T-cell (primary cell): ENCODE measurements at regions not wholly inside any gene's neighbourhood (a gene's known extent, or its start where the extent isn't known, plus 50 kb on each side); places are given as distances from the start of the nearest gene placed in this dataset.

Experiments
- ATAC-seq, 4 experiments: fragments of 200-7000 bp in 3 of 4; fragments of 150-1000 bp in 1 of 4; cut with Tn5 transposase; replicated peaks in 1 of 4; 1 replicate in 3 of 4; 2 replicates in 1 of 4; pipeline ENCODE4 v1.10.0; 2021; ENCODE audit warnings: moderate library complexity in 3 of 4, mild to moderate bottlenecking in 2 of 4, moderate number of reproducible peaks in 1 of 4
- CTCF ChIA-PET, 2 donors: fragments of 300-600 bp; sonication (Branson Sonifier 250); formaldehyde crosslinking; loops; one replicate each; lab custom pipeline; 2022; ENCODE audit warnings: antibody characterized with exemption in 2 of 2; lab: Charles Lee
- POLR2A ChIA-PET, 2 donors: fragments of 300-600 bp; sonication (Branson Sonifier 250); formaldehyde crosslinking; loops; one replicate each; lab custom pipeline; 2022; ENCODE audit warnings: antibody characterized with exemption in 2 of 2; lab: Charles Lee
- DNase-seq, 35 experiments: peaks; one replicate each; pipeline versions ENCODE4 v3.0.0 to v3.0.0-alpha.2; 2013 to 2023
- H3K27ac ChIP-seq: one replicate; pipeline ENCODE4 v1.5.1; 2013; ENCODE audit warnings: low read length
- H3K27me3 ChIP-seq, 2 experiments: replicated peaks in 1 of 2; 1 replicate in 1 of 2; 2 replicates in 1 of 2; pipeline versions ENCODE4 v1.6.1 to v1.7.0; 2013; ENCODE audit warnings: low read length in 1 of 2, mixed read lengths in 1 of 2; ENCODE audit not compliant: control insufficient read depth in 2 of 2, insufficient read depth in 2 of 2; ENCODE audit errors: extremely low read depth in 1 of 2
- H3K36me3 ChIP-seq, 2 donors: 1 replicate in 1 of 2; 2 replicates in 1 of 2; pipeline versions ENCODE4 v1.6.1 to v1.7.0; 2013; ENCODE audit warnings: low read length in 1 of 2; ENCODE audit not compliant: control insufficient read depth in 2 of 2, insufficient read depth in 1 of 2; ENCODE audit errors: extremely low read depth in 1 of 2
- H3K4me1 ChIP-seq, 2 experiments: 1 replicate in 1 of 2; 2 replicates in 1 of 2; pipeline versions ENCODE4 v1.6.1 to v1.7.0; 2013; ENCODE audit warnings: low read length in 2 of 2, mixed read lengths in 1 of 2; ENCODE audit not compliant: insufficient read depth in 2 of 2, control insufficient read depth in 1 of 2; ENCODE audit errors: extremely low read depth in 1 of 2
- H3K4me3 ChIP-seq, 2 donors: 1 replicate in 1 of 2; 2 replicates in 1 of 2; pipeline versions ENCODE4 v1.5.1 to v1.7.0; 2013; ENCODE audit warnings: mild to moderate bottlenecking in 2 of 2, low read length in 1 of 2, moderate library complexity in 1 of 2; ENCODE audit not compliant: control insufficient read depth in 1 of 2; ENCODE audit errors: extremely low read depth in 1 of 2
- H3K9me3 ChIP-seq: 2 replicates; pipeline ENCODE4 v1.7.0; 2013
- H3K27ac Mint-ChIP-seq, 2 donors: one replicate each; pipeline ENCODE4 v1.8.0; 2020 to 2021; ENCODE audit warnings: mild to moderate bottlenecking in 2 of 2, mixed read lengths in 2 of 2
- H3K27me3 Mint-ChIP-seq, 2 donors: one replicate each; pipeline ENCODE4 v1.8.0; 2021 to 2022; ENCODE audit warnings: mixed read lengths in 2 of 2
- H3K36me3 Mint-ChIP-seq: one replicate; pipeline ENCODE4 v1.8.0; 2021; ENCODE audit warnings: mixed read lengths
- H3K4me1 Mint-ChIP-seq, 3 donors: one replicate each; pipeline ENCODE4 v1.8.0; 2020 to 2022; ENCODE audit warnings: mixed read lengths in 3 of 3, mild to moderate bottlenecking in 1 of 3
- H3K4me3 Mint-ChIP-seq, 3 donors: one replicate each; pipeline ENCODE4 v1.8.0; 2020 to 2022; ENCODE audit warnings: mild to moderate bottlenecking in 3 of 3, mixed read lengths in 3 of 3, moderate library complexity in 3 of 3
- H3K9me3 Mint-ChIP-seq, 3 donors: one replicate each; pipeline ENCODE4 v1.8.0; 2020 to 2022; ENCODE audit warnings: mixed read lengths in 3 of 3
- WGBS: methylation state at CpG from one replicate; pipeline ENCODE4 v1.1.5; 2013; ENCODE audit warnings: missing lambda C conversion rate; ENCODE audit not compliant: insufficient coverage; 5-methylcytosine and 5-hydroxymethylcytosine counted together

- H3K4me3 ChIP-seq = no peak overlapping the region
- ATAC-seq = no peak
- H3K27ac ChIP-seq = no peak overlapping the region
- CTCF ChIA-PET = no interaction called here
- H3K9me3 ChIP-seq = no peaks in the 10 kb centered on the region
- H3K9me3 Mint-ChIP-seq = peaks cover 0 to 5% (median 4%) of the 10 kb centered on the region in 3 donors
- no peak for DNase-seq
- H3K36me3 ChIP-seq = no peaks in the 10 kb centered on the region
- POLR2A ChIA-PET = no interaction called here
- no peaks in the 10 kb centered on the region for H3K4me1 ChIP-seq
- H3K36me3 Mint-ChIP-seq = no peaks in the 10 kb centered on the region
- no CpG with 5 or more reads among the region's 1 CpG for WGBS
- no peak overlapping the region for H3K4me3 Mint-ChIP-seq
- peaks cover 0 to 2% of the 10 kb centered on the region in 2 experiments for H3K27me3 ChIP-seq
- no peaks in the 10 kb centered on the region for H3K4me1 Mint-ChIP-seq
- peaks cover 0 to 4% of the 10 kb centered on the region in 2 donors for H3K27me3 Mint-ChIP-seq
- no peak overlapping the region for H3K27ac Mint-ChIP-seq
Measured at GRCh38 chr4:110795971-110796370, 173.1 kb upstream of the PITX2 start.

GRCh38 chr4:110797486-110797885, 174.6 kb upstream of the PITX2 start:
- POLR2A ChIA-PET = no interaction called here
- no peak for DNase-seq

GRCh38 chr4:110798687-110799086, 175.8 kb upstream of the PITX2 start:
- no peak overlapping the region for H3K4me3 Mint-ChIP-seq
- CTCF ChIA-PET = no interaction called here
- peaks cover 0 to 5% (median 4%) of the 10 kb centered on the region in 3 donors for H3K9me3 Mint-ChIP-seq
- Histone ChIP-seq H3K4me1 (no peaks in the 10 kb centered on the region), H3K27ac (no peak overlapping the region), H3K27me3 (peaks cover 0 to 2% of the 10 kb centered on the region in 2 experiments), H3K36me3 (no peaks in the 10 kb centered on the region), H3K4me3 (no peak overlapping the region), H3K9me3 (no peaks in the 10 kb centered on the region)
- DNase-seq = no peak
- ATAC-seq = no peak
- POLR2A ChIA-PET = no interaction called here
- no peaks in the 10 kb centered on the region for H3K4me1 Mint-ChIP-seq
- H3K36me3 Mint-ChIP-seq = no peaks in the 10 kb centered on the region
- H3K27me3 Mint-ChIP-seq = peaks cover 0 to 4% of the 10 kb centered on the region in 2 donors
- 83% methylated on average over 13 of the region's 13 CpGs for WGBS
- H3K27ac Mint-ChIP-seq = no peak overlapping the region

More at GRCh38 chr4:110797486-110797885, 174.6 kb upstream of the PITX2 start:
- H3K4me1 Mint-ChIP-seq = no peaks in the 10 kb centered on the region
- Histone ChIP-seq H3K36me3 (no peaks in the 10 kb centered on the region), H3K4me3 (no peak overlapping the region), H3K9me3 (no peaks in the 10 kb centered on the region), H3K27me3 (peaks cover 0 to 2% of the 10 kb centered on the region in 2 experiments), H3K4me1 (no peaks in the 10 kb centered on the region), H3K27ac (no peak overlapping the region)
- H3K9me3 Mint-ChIP-seq = peaks cover 0 to 5% (median 4%) of the 10 kb centered on the region in 3 donors
- WGBS = 56% methylated on average over 1 of the region's 1 CpG
- peaks cover 0 to 4% of the 10 kb centered on the region in 2 donors for H3K27me3 Mint-ChIP-seq
- CTCF ChIA-PET = no interaction called here
- no peak overlapping the region for H3K27ac Mint-ChIP-seq
- no peaks in the 10 kb centered on the region for H3K36me3 Mint-ChIP-seq
- ATAC-seq = no peak
- no peak overlapping the region for H3K4me3 Mint-ChIP-seq

- H3K4me3 Mint-ChIP-seq = no peak overlapping the region
- H3K4me1 Mint-ChIP-seq = no peaks in the 10 kb centered on the region
- Histone ChIP-seq H3K36me3 (no peaks in the 10 kb centered on the region), H3K9me3 (no peaks in the 10 kb centered on the region), H3K4me1 (no peaks in the 10 kb centered on the region), H3K27me3 (peaks cover 0 to 2% of the 10 kb centered on the region in 2 experiments), H3K27ac (no peak overlapping the region), H3K4me3 (no peak overlapping the region)
- no peaks in the 10 kb centered on the region for H3K36me3 Mint-ChIP-seq
- no peak overlapping the region for H3K27ac Mint-ChIP-seq
- DNase-seq = no peak
- H3K27me3 Mint-ChIP-seq = peaks cover 0 to 4% of the 10 kb centered on the region in 2 donors
- WGBS = no CpG with 5 or more reads among the region's 3 CpGs
- ATAC-seq = no peak
- peaks cover 0 to 5% (median 4%) of the 10 kb centered on the region in 3 donors for H3K9me3 Mint-ChIP-seq
- ChIA-PET CTCF (no interaction called here), POLR2A (no interaction called here)
Measured at GRCh38 chr4:110799211-110799610, 176.3 kb upstream of the PITX2 start.

- Histone ChIP-seq H3K27ac (no peak overlapping the region), H3K9me3 (no peaks in the 10 kb centered on the region), H3K27me3 (peaks cover 0 to 2% of the 10 kb centered on the region in 2 experiments), H3K4me3 (no peak overlapping the region), H3K36me3 (no peaks in the 10 kb centered on the region), H3K4me1 (no peaks in the 10 kb centered on the region)
- no peak for DNase-seq
- ChIA-PET POLR2A (no interaction called here), CTCF (no interaction called here)
- H3K27me3 Mint-ChIP-seq = peaks cover 0 to 4% of the 10 kb centered on the region in 2 donors
- peaks cover 0 to 5% (median 4%) of the 10 kb centered on the region in 3 donors for H3K9me3 Mint-ChIP-seq
- no peaks in the 10 kb centered on the region for H3K4me1 Mint-ChIP-seq
- H3K36me3 Mint-ChIP-seq = no peaks in the 10 kb centered on the region
- ATAC-seq = no peak
- H3K27ac Mint-ChIP-seq = no peak overlapping the region
- H3K4me3 Mint-ChIP-seq = no peak overlapping the region
Measured at GRCh38 chr4:110801591-110801990, 178.7 kb upstream of the PITX2 start.

- H3K36me3 Mint-ChIP-seq = no peaks in the 10 kb centered on the region
- H3K4me3 Mint-ChIP-seq = no peak overlapping the region
- POLR2A ChIA-PET = no interaction called here
- ATAC-seq = no peak
- H3K4me3 ChIP-seq = no peak overlapping the region
- H3K9me3 Mint-ChIP-seq = peaks cover 0 to 8% (median 4%) of the 10 kb centered on the region in 3 donors
- CTCF ChIA-PET = no interaction called here
- H3K4me1 ChIP-seq = no peaks in the 10 kb centered on the region
- no peaks in the 10 kb centered on the region for H3K27me3 Mint-ChIP-seq
- H3K27me3 ChIP-seq = no peaks in the 10 kb centered on the region
- no peaks in the 10 kb centered on the region for H3K36me3 ChIP-seq
- no peak overlapping the region for H3K27ac ChIP-seq
- no peaks in the 10 kb centered on the region for H3K4me1 Mint-ChIP-seq
- no peak overlapping the region for H3K27ac Mint-ChIP-seq
- no peak for DNase-seq
- WGBS = 91% methylated on average over 4 of the region's 6 CpGs
- H3K9me3 ChIP-seq = no peaks in the 10 kb centered on the region
Measured at GRCh38 chr4:110808351-110808878, 185.5 kb upstream of the PITX2 start.

- 67% methylated on average over 1 of the region's 4 CpGs for WGBS
- no peak overlapping the region for H3K27ac Mint-ChIP-seq
- no peaks in the 10 kb centered on the region for H3K36me3 ChIP-seq
- no peaks in the 10 kb centered on the region for H3K27me3 ChIP-seq
- H3K9me3 ChIP-seq = no peaks in the 10 kb centered on the region
- H3K4me3 Mint-ChIP-seq = no peak overlapping the region
- ChIA-PET CTCF (no interaction called here), POLR2A (no interaction called here)
- H3K27me3 Mint-ChIP-seq = no peaks in the 10 kb centered on the region
- no peaks in the 10 kb centered on the region for H3K4me1 ChIP-seq
- ATAC-seq (no peak), DNase-seq (no peak)
- H3K4me1 Mint-ChIP-seq = no peaks in the 10 kb centered on the region
- no peaks in the 10 kb centered on the region for H3K36me3 Mint-ChIP-seq
- no peak overlapping the region for H3K27ac ChIP-seq
- H3K9me3 Mint-ChIP-seq = peaks cover 0 to 14% (median 0%) of the 10 kb centered on the region in 3 donors
- no peak overlapping the region for H3K4me3 ChIP-seq
Measured at GRCh38 chr4:110815950-110816349, 193.1 kb upstream of the PITX2 start.
